ENCODE measurements at regions not wholly inside any gene's neighbourhood (a gene's known extent, or its start where the extent isn't known, plus 50 kb on each side); places are given as distances from the start of the nearest gene placed in this dataset.

- DNase-seq, result no peak
These were observed 708.5 kb downstream of the C12orf50 start for GRCh38 chr12:87320724-87321123.

- DNase-seq, result no peak
These were observed 711.9 kb downstream of the C12orf50 start for GRCh38 chr12:87317302-87317701.

- no peak for DNase-seq
These were observed 718.0 kb downstream of the C12orf50 start for GRCh38 chr12:87311206-87311605.

- DNase-seq, result no peak
These were observed 719.1 kb downstream of the C12orf50 start for GRCh38 chr12:87310126-87310525.

GRCh38 chr12:87305481-87305880, 723.7 kb downstream of the C12orf50 start:
- no peak for DNase-seq

- no peak for DNase-seq
These were observed 724.8 kb downstream of the C12orf50 start for GRCh38 chr12:87304406-87304805.

- no peak for DNase-seq
These were observed 725.7 kb downstream of the C12orf50 start for GRCh38 chr12:87303396-87304012.

GRCh38 chr12:87302126-87302745, 727.0 kb downstream of the C12orf50 start:
- DNase-seq, result no peak

GRCh38 chr12:87290505-87290904, 738.7 kb downstream of the C12orf50 start:
- DNase-seq, result no peak

GRCh38 chr12:87283886-87284285, 745.3 kb downstream of the C12orf50 start:
- DNase-seq, result no peak

- DNase-seq, result no peak
These were observed 746.1 kb downstream of the C12orf50 start for GRCh38 chr12:87283111-87283510.

- no peak for DNase-seq
These were observed 748.3 kb downstream of the C12orf50 start for GRCh38 chr12:87280893-87281292.

- DNase-seq, result no peak
These were observed 748.8 kb downstream of the C12orf50 start for GRCh38 chr12:87280356-87280755.

GRCh38 chr12:87274594-87275245, 754.5 kb downstream of the C12orf50 start:
- no peak for DNase-seq

GRCh38 chr12:87272851-87273250, 756.4 kb downstream of the C12orf50 start:
- no peak for DNase-seq

GRCh38 chr12:87270919-87271318, 758.3 kb downstream of the C12orf50 start:
- no peak for DNase-seq

GRCh38 chr12:87266305-87266704, 762.9 kb downstream of the C12orf50 start:
- DNase-seq, result no peak

- DNase-seq, result no peak
These were observed 769.8 kb downstream of the C12orf50 start for GRCh38 chr12:87259391-87259790.

GRCh38 chr12:87254381-87255030, 774.7 kb downstream of the C12orf50 start:
- no peak for DNase-seq

GRCh38 chr12:87253157-87253556, 776.0 kb downstream of the C12orf50 start:
- DNase-seq, result no peak

GRCh38 chr12:87246726-87247125, 782.5 kb downstream of the C12orf50 start:
- no peak for DNase-seq

- no peak for DNase-seq
These were observed 790.7 kb downstream of the C12orf50 start for GRCh38 chr12:87238466-87238865.

- no peak for DNase-seq
These were observed 794.3 kb downstream of the C12orf50 start for GRCh38 chr12:87234898-87235297.

GRCh38 chr12:87233671-87234070, 795.5 kb downstream of the C12orf50 start:
- no peak for DNase-seq
